Ovary (tissue), 7 donors: ENCODE measurements at regions not wholly inside any gene's neighbourhood (a gene's known extent, or its start where the extent isn't known, plus 50 kb on each side); places are given as distances from the start of the nearest gene placed in this dataset.

Experiments
- DNase-seq, 5 donors: peaks; one replicate each; pipeline ENCODE4 v3.0.0-alpha.2; 2019 to 2020
- H3K27ac ChIP-seq, 2 donors: fragments of 200-600 bp; one replicate each; pipeline versions ENCODE4 v1.5.1 to v1.8.0; 2019 to 2022
- H3K27me3 ChIP-seq: fragments of 200-600 bp; one replicate; pipeline ENCODE4 v1.8.0; 2022
- H3K36me3 ChIP-seq: fragments of 200-600 bp; sonication (generic); one replicate; pipeline ENCODE4 v1.5.1; 2019
- H3K4me1 ChIP-seq: one replicate; pipeline ENCODE4 v1.8.1; 2013; ENCODE audit warnings: mild to moderate bottlenecking, moderate library complexity; ENCODE audit not compliant: insufficient read depth
- H3K4me3 ChIP-seq: fragments of 200-600 bp; sonication (generic); one replicate; pipeline ENCODE4 v1.5.1; 2017
- H3K9me3 ChIP-seq, 2 donors: fragments of 200-600 bp in 1 of 2; sonication (generic) in 1 of 2; one replicate each; pipeline versions ENCODE4 v1.5.1 to v1.8.1; 2013 to 2019; ENCODE audit warnings: mild to moderate bottlenecking in 1 of 2, moderate library complexity in 1 of 2
- CTCF ChIP-seq, 3 donors: fragments of 450-650 bp in 2 of 3; fragments of 200-600 bp in 1 of 3; IDR thresholded peaks; one replicate each; pipeline versions ENCODE4 v1.5.1 to v1.8.0; 2016 to 2022; ENCODE audit warnings: antibody characterized with exemption in 3 of 3, mild to moderate bottlenecking in 1 of 3
- EP300 ChIP-seq: sonication (generic); formaldehyde crosslinking; IDR thresholded peaks from one replicate; pipeline ENCODE4 v1.6.1; 2017; ENCODE audit warnings: antibody characterized with exemption
- POLR2A ChIP-seq: fragments of 450-650 bp; IDR thresholded peaks from one replicate; pipeline ENCODE4 v1.6.1; 2017; ENCODE audit warnings: antibody characterized with exemption, mild to moderate bottlenecking, moderate library complexity
- WGBS, 3 donors: extraction: QIAGEN DNeasy Blood & Tissue Kit in 1 of 3; methylation state at CpG; one replicate each; pipeline versions ENCODE4 v1.1.5 to v1.1.7; 2013 to 2017; 5-methylcytosine and 5-hydroxymethylcytosine counted together
- intact Hi-C, 4 donors: fragments of 100-400 bp; cut with DNase I; formaldehyde crosslinking; loops; one replicate each; pipeline versions ENCODE4 v1.11.0 to v1.15.1; 2022 to 2023
- donor health status: DM: no; HTN: no; CAD: no; lungs with moderate emphysema.
- donor health status: DM: no; HTN: no; CAD: no.
- donor health status: Bipolar disorder and iron deficiency.
- donor health status: DM: no; HTN: no; CAD: no.
- donor health status: DM: yes; HTN: yes; CAD: no.

- 85 to 93% (median 85%) methylated on average over 5 of the region's 5 CpGs for WGBS, 3 donors
- Histone ChIP-seq H3K9me3 (no peaks in the 10 kb centered on the region), H3K27me3 (no peaks in the 10 kb centered on the region), H3K36me3 (no peaks in the 10 kb centered on the region), H3K4me3 (no peak overlapping the region), H3K4me1 (no peaks in the 10 kb centered on the region), H3K27ac (no peak overlapping the region)
- intact Hi-C loops, result no loop called here
- TF ChIP-seq CTCF (IDR thresholded peaks at IDR 0.05) (no peak), EP300 (no peak), POLR2A (no peak)
- no peak for DNase-seq
Observed at GRCh38 chr1:201663491-201664113, 124.7 kb downstream of the NAV1 start.

GRCh38 chr1:201665036-201665435, 126.1 kb downstream of the NAV1 start:
- intact Hi-C loops, result no loop called here
- Histone ChIP-seq H3K27ac (no peak overlapping the region), H3K4me3 (no peak overlapping the region), H3K36me3 (no peaks in the 10 kb centered on the region), H3K4me1 (no peaks in the 10 kb centered on the region), H3K27me3 (no peaks in the 10 kb centered on the region), H3K9me3 (no peaks in the 10 kb centered on the region)
- 82 to 94% (median 92%) methylated on average over 8 of the region's 8 CpGs for WGBS, 3 donors
- no peak for DNase-seq
- TF ChIP-seq EP300 (no peak), POLR2A (no peak), CTCF (IDR thresholded peaks at IDR 0.05) (no peak)

- DNase-seq, result no peak
- Histone ChIP-seq H3K4me1 (no peaks in the 10 kb centered on the region), H3K27ac (no peak overlapping the region), H3K4me3 (no peak overlapping the region), H3K36me3 (no peaks in the 10 kb centered on the region), H3K27me3 (no peaks in the 10 kb centered on the region), H3K9me3 (no peaks in the 10 kb centered on the region)
- no peak for TF ChIP-seq CTCF (IDR thresholded peaks at IDR 0.05)
- TF ChIP-seq POLR2A, result no peak
- TF ChIP-seq EP300, result no peak
- WGBS, 3 donors, result 73 to 78% (median 74%) methylated on average over 5 of the region's 5 CpGs
- intact Hi-C loops, result no loop called here
Observed at GRCh38 chr1:201666102-201666501, 127.2 kb downstream of the NAV1 start.

- Histone ChIP-seq H3K27ac (no peak overlapping the region), H3K4me3 (no peak overlapping the region), H3K36me3 (no peaks in the 10 kb centered on the region), H3K27me3 (no peaks in the 10 kb centered on the region), H3K4me1 (no peaks in the 10 kb centered on the region), H3K9me3 (no peaks in the 10 kb centered on the region)
- intact Hi-C loops, result no loop called here
- TF ChIP-seq CTCF (IDR thresholded peaks at IDR 0.05) (no peak), POLR2A (no peak), EP300 (no peak)
- no peak for DNase-seq
- 89 to 94% (median 90%) methylated on average over 5 of the region's 5 CpGs for WGBS, 3 donors
Observed at GRCh38 chr1:201666645-201667044, 127.7 kb downstream of the NAV1 start.
